Trophoblast cell (in vitro differentiated cells and primary cell): ENCODE measurements at regions not wholly inside any gene's neighbourhood (a gene's known extent, or its start where the extent isn't known, plus 50 kb on each side); places are given as distances from the start of the nearest gene placed in this dataset.
A peak's percentile ranks its signal among the peaks of the same experiment; 100 is the strongest.

Experiments used
- DNase-seq, 2 donors: peaks; one replicate each; pipeline ENCODE4 v3.0.0-alpha.2; 2016
- H2AFZ ChIP-seq: 2 replicates; pipeline ENCODE4 v1.6.1; 2013; ENCODE audit warnings: low read length, moderate library complexity, mild to moderate bottlenecking; ENCODE audit not compliant: insufficient read depth, poor library complexity
- H2AK5ac ChIP-seq: 2 replicates; pipeline ENCODE4 v1.6.1; 2013; ENCODE audit warnings: mild to moderate bottlenecking, low read length
- H2BK120ac ChIP-seq: 2 replicates; pipeline ENCODE4 v1.6.1; 2013; ENCODE audit warnings: low read length, mild to moderate bottlenecking, moderate library complexity; ENCODE audit not compliant: insufficient read depth, poor library complexity
- H2BK12ac ChIP-seq: 2 replicates; pipeline ENCODE4 v1.6.1; 2013; ENCODE audit warnings: mild to moderate bottlenecking, low read length, moderate library complexity
- H2BK5ac ChIP-seq: 2 replicates; pipeline ENCODE4 v1.6.1; 2013; ENCODE audit warnings: low read length, low read depth, moderate library complexity, mild to moderate bottlenecking; ENCODE audit not compliant: poor library complexity
- H3K14ac ChIP-seq: 2 replicates; pipeline ENCODE4 v1.6.1; 2013; ENCODE audit warnings: mild to moderate bottlenecking, low read length
- H3K18ac ChIP-seq: 2 replicates; pipeline ENCODE4 v1.6.1; 2013; ENCODE audit warnings: mild to moderate bottlenecking, low read length
- H3K23ac ChIP-seq: 2 replicates; pipeline ENCODE4 v1.6.1; 2013; ENCODE audit warnings: low read length
- H3K27ac ChIP-seq: 2 replicates; pipeline ENCODE4 v1.5.1; 2013; ENCODE audit warnings: low read depth, mild to moderate bottlenecking, inconsistent platforms, low read length, moderate library complexity
- H3K27me3 ChIP-seq: 2 replicates; pipeline ENCODE4 v1.6.1; 2013; ENCODE audit warnings: inconsistent platforms, mild to moderate bottlenecking, low read length, moderate library complexity; ENCODE audit not compliant: insufficient read depth
- H3K36me3 ChIP-seq, 2 experiments: 1 replicate in 1 of 2; 2 replicates in 1 of 2; pipeline ENCODE4 v1.6.1; 2013; ENCODE audit warnings: low read length in 2 of 2, mild to moderate bottlenecking in 2 of 2, moderate library complexity in 1 of 2; ENCODE audit not compliant: insufficient read depth in 2 of 2, control insufficient read depth in 1 of 2
- H3K4ac ChIP-seq: 2 replicates; pipeline ENCODE4 v1.6.1; 2013; ENCODE audit warnings: low read depth, mild to moderate bottlenecking, low read length, moderate library complexity
- H3K4me1 ChIP-seq, 2 experiments: 1 replicate in 1 of 2; 2 replicates in 1 of 2; pipeline ENCODE4 v1.6.1; 2013; ENCODE audit warnings: low read length in 2 of 2, mild to moderate bottlenecking in 2 of 2, moderate library complexity in 1 of 2; ENCODE audit not compliant: insufficient read depth in 2 of 2, control insufficient read depth in 1 of 2
- H3K4me2 ChIP-seq: 2 replicates; pipeline ENCODE4 v1.6.1; 2013; ENCODE audit warnings: inconsistent platforms, mild to moderate bottlenecking, low read length, moderate library complexity
- H3K4me3 ChIP-seq: 2 replicates; pipeline ENCODE4 v1.5.1; 2013; ENCODE audit warnings: mild to moderate bottlenecking, low read depth, low read length, inconsistent platforms
- H3K79me1 ChIP-seq: one replicate; pipeline ENCODE4 v1.6.1; 2013; ENCODE audit warnings: low read length
- H3K79me2 ChIP-seq: 2 replicates; pipeline ENCODE4 v1.6.1; 2013; ENCODE audit warnings: low read length, mild to moderate bottlenecking; ENCODE audit not compliant: control insufficient read depth, insufficient read depth, poor library complexity
- H3K9ac ChIP-seq: 2 replicates; pipeline ENCODE4 v1.6.1; 2013; ENCODE audit warnings: mild to moderate bottlenecking, low read length
- H3K9me3 ChIP-seq: 2 replicates; pipeline ENCODE4 v1.6.1; 2013; ENCODE audit warnings: low read depth, mild to moderate bottlenecking, control low read depth, inconsistent platforms, low read length; ENCODE audit not compliant: insufficient read depth
- H4K12ac ChIP-seq: 2 replicates; pipeline ENCODE4 v1.6.1; 2013; ENCODE audit warnings: low read depth, mild to moderate bottlenecking, low read length, moderate library complexity
- H4K8ac ChIP-seq: 2 replicates; pipeline ENCODE4 v1.6.1; 2013; ENCODE audit warnings: low read depth, mild to moderate bottlenecking, low read length, moderate library complexity
- H4K91ac ChIP-seq: one replicate; pipeline ENCODE4 v1.6.1; 2013; ENCODE audit warnings: low read depth, mild to moderate bottlenecking, low read length, moderate library complexity
- WGBS: extraction: QIAGEN DNeasy Blood & Tissue Kit; methylation state at CpG from one replicate; pipeline ENCODE4 v1.1.7; 2013; ENCODE audit warnings: missing lambda C conversion rate; ENCODE audit not compliant: insufficient read length, insufficient coverage; ENCODE audit errors: extremely low coverage; 5-methylcytosine and 5-hydroxymethylcytosine counted together

GRCh38 chr5:116650964-116651363, 76.3 kb upstream of the SEMA6A start:
- no peak overlapping the region for H3K4me2 ChIP-seq
- no peak overlapping the region for H4K12ac ChIP-seq
- no peaks in the 10 kb centered on the region for H3K9me3 ChIP-seq
- peaks cover 4 to 10% of the 10 kb centered on the region in 2 experiments for H3K4me1 ChIP-seq
- peak overlapping the region; percentile 81 for H3K27ac ChIP-seq
- no peak overlapping the region for H2BK5ac ChIP-seq
- no peak overlapping the region for H3K23ac ChIP-seq
- H3K27me3 ChIP-seq = no peaks in the 10 kb centered on the region
- H3K79me1 ChIP-seq = peaks cover 13% of the 10 kb centered on the region
- DNase-seq = no peak
- H3K18ac ChIP-seq = no peak overlapping the region
- H2BK120ac ChIP-seq = no peak overlapping the region
- no peak overlapping the region for H2BK12ac ChIP-seq
- no peak overlapping the region for H3K9ac ChIP-seq
- no peak overlapping the region for H4K8ac ChIP-seq
- peak overlapping the region; percentile 33 for H4K91ac ChIP-seq
- no peaks in the 10 kb centered on the region for H3K36me3 ChIP-seq
- no peak overlapping the region for H3K14ac ChIP-seq
- H2AK5ac ChIP-seq = no peak overlapping the region
- peaks cover 3% of the 10 kb centered on the region for H3K79me2 ChIP-seq
- H3K4me3 ChIP-seq = no peak overlapping the region
- no CpG with 5 or more reads among the region's 4 CpGs for WGBS
- H2AFZ ChIP-seq = no peak overlapping the region
- no peak overlapping the region for H3K4ac ChIP-seq

- no peak overlapping the region for H3K4me2 ChIP-seq
- no peak overlapping the region for H3K27ac ChIP-seq
- H3K9ac ChIP-seq = no peak overlapping the region
- no peak overlapping the region for H3K4ac ChIP-seq
- H4K12ac ChIP-seq = no peak overlapping the region
- H3K4me1 ChIP-seq = peaks cover 4 to 10% of the 10 kb centered on the region in 2 experiments
- H2AK5ac ChIP-seq = peak overlapping the region; percentile 49
- no peaks in the 10 kb centered on the region for H3K27me3 ChIP-seq
- no peaks in the 10 kb centered on the region for H3K36me3 ChIP-seq
- peaks cover 13% of the 10 kb centered on the region for H3K79me1 ChIP-seq
- H2BK12ac ChIP-seq = peak overlapping the region; percentile 87
- peaks cover 3% of the 10 kb centered on the region for H3K79me2 ChIP-seq
- H2BK120ac ChIP-seq = peak overlapping the region; percentile 19
- peak overlapping the region; percentile 29 for H3K18ac ChIP-seq
- H3K23ac ChIP-seq = no peak overlapping the region
- H2BK5ac ChIP-seq = no peak overlapping the region
- peak overlapping the region; percentile 24 for H3K14ac ChIP-seq
- no CpG with 5 or more reads among the region's 7 CpGs for WGBS
- H2AFZ ChIP-seq = no peak overlapping the region
- H4K91ac ChIP-seq = peak overlapping the region; percentile 64
- no peak overlapping the region for H3K4me3 ChIP-seq
- no peak for DNase-seq
- no peaks in the 10 kb centered on the region for H3K9me3 ChIP-seq
- H4K8ac ChIP-seq = peak overlapping the region; percentile 8
These were observed 75.9 kb upstream of the SEMA6A start for GRCh38 chr5:116650544-116650943.

GRCh38 chr5:116646611-116647289, 72.1 kb upstream of the SEMA6A start:
- no CpG with 5 or more reads among the region's 10 CpGs for WGBS

GRCh38 chr5:116645627-116646026, 71.0 kb upstream of the SEMA6A start:
- no CpG with 5 or more reads among the region's 1 CpG for WGBS

More at GRCh38 chr5:116646611-116647289, 72.1 kb upstream of the SEMA6A start:
- no peak overlapping the region for H2AK5ac ChIP-seq
- no peak overlapping the region for H4K12ac ChIP-seq
- no peak overlapping the region for H3K14ac ChIP-seq
- H3K4ac ChIP-seq = no peak overlapping the region
- no peak for DNase-seq
- no peak overlapping the region for H2BK120ac ChIP-seq
- no peak overlapping the region for H3K4me2 ChIP-seq
- no peak overlapping the region for H3K27ac ChIP-seq
- peaks cover 4 to 5% of the 10 kb centered on the region in 2 experiments for H3K4me1 ChIP-seq
- H3K9me3 ChIP-seq = no peaks in the 10 kb centered on the region
- H4K91ac ChIP-seq = no peak overlapping the region
- no peak overlapping the region for H2AFZ ChIP-seq
- no peak overlapping the region for H3K23ac ChIP-seq
- no peak overlapping the region for H3K18ac ChIP-seq
- no peak overlapping the region for H2BK12ac ChIP-seq
- H3K27me3 ChIP-seq = no peaks in the 10 kb centered on the region
- no peak overlapping the region for H3K4me3 ChIP-seq
- H3K9ac ChIP-seq = no peak overlapping the region
- no peaks in the 10 kb centered on the region for H3K36me3 ChIP-seq
- H3K79me1 ChIP-seq = peaks cover 10% of the 10 kb centered on the region
- H4K8ac ChIP-seq = no peak overlapping the region
- H3K79me2 ChIP-seq = peaks cover 3% of the 10 kb centered on the region
- no peak overlapping the region for H2BK5ac ChIP-seq

More at GRCh38 chr5:116645627-116646026, 71.0 kb upstream of the SEMA6A start:
- H3K36me3 ChIP-seq = no peaks in the 10 kb centered on the region
- no peak overlapping the region for H2BK12ac ChIP-seq
- H3K27ac ChIP-seq = no peak overlapping the region
- H3K18ac ChIP-seq = no peak overlapping the region
- DNase-seq = no peak
- H3K4me2 ChIP-seq = no peak overlapping the region
- no peak overlapping the region for H2BK5ac ChIP-seq
- no peaks in the 10 kb centered on the region for H3K4me1 ChIP-seq
- H4K8ac ChIP-seq = no peak overlapping the region
- no peak overlapping the region for H4K12ac ChIP-seq
- no peak overlapping the region for H3K14ac ChIP-seq
- H2BK120ac ChIP-seq = no peak overlapping the region
- no peak overlapping the region for H3K4me3 ChIP-seq
- H3K9ac ChIP-seq = no peak overlapping the region
- H3K79me1 ChIP-seq = peaks cover 5% of the 10 kb centered on the region
- H2AFZ ChIP-seq = no peak overlapping the region
- H3K4ac ChIP-seq = no peak overlapping the region
- no peaks in the 10 kb centered on the region for H3K9me3 ChIP-seq
- no peak overlapping the region for H4K91ac ChIP-seq
- H3K27me3 ChIP-seq = no peaks in the 10 kb centered on the region
- H3K79me2 ChIP-seq = no peaks in the 10 kb centered on the region
- H3K23ac ChIP-seq = no peak overlapping the region
- H2AK5ac ChIP-seq = no peak overlapping the region
